Renal cortex interstitium (tissue), 11 donors: ENCODE measurements at regions not wholly inside any gene's neighbourhood (a gene's known extent, or its start where the extent isn't known, plus 50 kb on each side); places are given as distances from the start of the nearest gene placed in this dataset.

ENCODE experiments used
- DNase-seq, 11 donors: peaks; one replicate each; pipeline ENCODE4 v3.0.0-alpha.2; 2013; ENCODE audit warnings: low read depth in 9 of 11, low spot score in 4 of 11; ENCODE audit errors: extremely low read depth in 1 of 11

- DNase-seq = no peak
These were observed 134.8 kb upstream of the WNT4 start for GRCh38 chr1:22277662-22278061.

DNA sequence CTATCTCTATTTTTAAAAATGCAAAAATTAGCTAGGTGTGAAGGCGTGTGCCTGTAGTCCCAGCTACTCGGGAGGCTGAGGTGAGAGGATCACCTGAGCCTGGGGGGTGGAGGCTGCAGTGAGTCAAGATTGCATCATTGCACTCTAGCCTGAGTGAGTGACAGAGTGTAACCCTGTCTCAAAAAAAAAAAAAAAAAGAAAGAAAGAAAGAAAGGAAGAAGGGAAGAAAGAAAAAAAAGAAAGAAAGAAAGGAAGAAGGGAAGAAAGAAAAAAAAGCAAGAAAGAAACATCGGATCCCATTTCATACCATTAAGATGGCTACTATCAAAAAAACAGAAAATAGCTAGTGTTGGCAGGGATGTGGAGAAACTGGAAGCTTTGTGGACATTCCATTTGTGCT is 136.8 kb upstream of the WNT4 start:
- DNase-seq = no peak

- no peak for DNase-seq
These were observed 137.6 kb upstream of the WNT4 start for GRCh38 chr1:22280526-22280925.

GRCh38 chr1:22281521-22282363 is 138.8 kb upstream of the WNT4 start:
- DNase-seq = no peak

DNA sequence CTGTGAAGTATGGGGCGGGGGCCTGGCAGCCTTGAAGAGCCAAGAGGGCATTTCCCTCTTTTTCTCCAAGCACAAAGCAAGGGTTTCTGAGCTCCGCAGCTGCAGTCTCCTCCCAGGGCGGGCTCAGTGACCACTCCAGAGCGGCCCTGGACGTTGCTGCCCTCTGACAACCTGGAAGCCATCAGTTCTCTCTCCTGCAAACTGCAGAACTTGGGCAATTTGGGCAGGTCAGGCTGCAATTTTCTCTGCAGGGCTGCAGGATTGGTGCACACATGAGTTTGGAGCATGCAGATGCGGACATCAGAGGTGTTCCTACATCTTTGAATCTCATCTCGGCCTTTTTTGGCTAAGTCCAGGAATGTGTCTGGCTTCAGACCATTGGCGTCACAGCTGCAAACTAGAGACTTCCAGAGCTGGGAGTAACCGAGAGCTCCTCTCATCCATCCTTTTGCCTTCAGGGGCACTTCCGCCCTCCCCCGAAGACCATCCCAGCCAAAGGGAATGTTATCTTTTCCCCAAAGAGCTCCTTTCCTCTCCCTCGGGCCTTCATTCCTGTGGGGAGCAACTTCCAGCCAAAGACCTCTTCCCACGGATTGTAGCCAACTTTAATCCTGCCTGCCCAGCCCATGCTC is 139.6 kb upstream of the WNT4 start:
- no peak for DNase-seq

- DNase-seq = no peak
These were observed 140.7 kb upstream of the WNT4 start for GRCh38 chr1:22283596-22283995.

- no peak for DNase-seq
These were observed 141.3 kb upstream of the WNT4 start for GRCh38 chr1:22284236-22284635.

DNA sequence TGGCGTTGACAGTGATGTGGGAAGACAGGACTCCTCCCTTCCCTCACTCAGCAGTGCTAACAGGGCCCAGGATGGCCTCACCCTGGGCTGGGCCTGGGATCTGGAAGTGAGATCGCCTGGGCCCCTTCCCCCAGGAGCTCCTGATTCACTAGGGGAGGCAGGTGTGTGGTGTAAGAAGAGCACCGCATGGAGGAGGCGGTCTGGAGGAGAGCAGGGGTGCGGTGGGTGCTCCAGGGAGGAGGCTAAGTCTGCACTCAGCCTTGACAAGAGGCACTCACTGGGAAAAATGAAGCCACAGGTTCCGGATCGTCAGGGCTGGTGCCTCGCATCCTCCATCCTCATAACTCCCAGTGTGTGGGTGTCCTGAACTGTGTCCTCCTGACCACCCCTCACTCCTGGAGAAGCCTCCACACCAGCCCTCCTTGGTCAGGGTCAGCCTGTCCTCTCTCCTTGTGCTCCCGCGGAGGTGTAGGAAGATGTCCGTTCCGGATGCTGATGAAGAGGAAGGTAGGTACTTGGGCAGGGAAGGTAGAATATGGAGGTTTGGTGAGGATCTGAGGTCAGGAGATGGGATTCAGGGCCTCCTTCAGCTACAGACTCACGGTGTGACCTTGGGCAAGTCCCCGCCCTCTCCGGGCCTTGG is 142.1 kb upstream of the WNT4 start:
- no peak for DNase-seq

- no peak for DNase-seq
These were observed 142.9 kb upstream of the WNT4 start for GRCh38 chr1:22285549-22286396.

DNA sequence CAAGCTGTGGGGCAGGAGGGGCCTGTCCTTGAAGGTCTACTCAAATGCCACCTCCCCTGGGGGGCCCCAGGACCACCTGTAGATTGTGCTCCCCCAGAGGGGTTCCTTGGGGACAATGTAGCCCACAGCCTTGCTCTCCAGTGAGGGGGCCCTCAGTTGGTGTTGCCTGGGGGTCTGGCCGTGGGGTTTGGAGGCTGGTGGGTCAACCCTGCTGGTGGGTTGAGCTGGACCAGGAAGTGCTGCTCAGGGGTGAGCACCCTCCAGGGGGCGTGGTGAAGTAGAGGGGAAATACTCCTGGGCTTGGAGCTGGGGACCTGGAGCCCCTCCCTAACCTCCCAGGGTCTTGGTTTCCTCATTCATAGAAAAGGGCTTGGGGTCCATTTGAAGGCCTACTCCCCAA is 143.6 kb upstream of the WNT4 start:
- DNase-seq = no peak

- no peak for DNase-seq
These were observed 144.4 kb upstream of the WNT4 start for GRCh38 chr1:22287273-22287672.

DNA sequence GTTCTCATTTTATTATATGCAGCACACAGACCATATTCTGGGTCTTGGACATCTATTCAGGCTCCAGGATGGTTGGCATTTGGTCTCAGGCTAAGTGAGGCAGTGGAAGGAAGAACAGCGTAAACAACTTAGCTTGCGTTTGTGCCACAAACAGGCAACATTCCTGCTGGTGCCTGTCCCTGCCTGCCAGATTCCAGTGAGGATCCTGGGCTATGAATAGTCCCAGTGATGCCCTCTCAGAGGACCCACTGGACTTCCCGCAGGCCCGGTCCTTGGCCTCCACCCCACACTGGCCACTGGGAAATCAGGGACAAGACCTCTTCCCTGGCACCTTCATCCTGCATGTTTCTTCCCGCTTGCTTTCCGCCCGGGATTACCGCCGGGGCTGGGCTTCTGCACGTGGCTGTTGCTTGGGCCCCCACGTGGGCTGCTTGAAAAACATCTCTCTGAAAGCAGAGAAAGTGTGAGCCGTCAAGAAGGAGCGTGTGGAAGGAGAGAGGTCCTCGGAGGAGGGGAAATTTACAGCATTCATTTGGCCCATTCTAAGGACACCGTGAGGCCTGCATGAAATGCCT is 145.1 kb upstream of the WNT4 start:
- DNase-seq = no peak

DNA sequence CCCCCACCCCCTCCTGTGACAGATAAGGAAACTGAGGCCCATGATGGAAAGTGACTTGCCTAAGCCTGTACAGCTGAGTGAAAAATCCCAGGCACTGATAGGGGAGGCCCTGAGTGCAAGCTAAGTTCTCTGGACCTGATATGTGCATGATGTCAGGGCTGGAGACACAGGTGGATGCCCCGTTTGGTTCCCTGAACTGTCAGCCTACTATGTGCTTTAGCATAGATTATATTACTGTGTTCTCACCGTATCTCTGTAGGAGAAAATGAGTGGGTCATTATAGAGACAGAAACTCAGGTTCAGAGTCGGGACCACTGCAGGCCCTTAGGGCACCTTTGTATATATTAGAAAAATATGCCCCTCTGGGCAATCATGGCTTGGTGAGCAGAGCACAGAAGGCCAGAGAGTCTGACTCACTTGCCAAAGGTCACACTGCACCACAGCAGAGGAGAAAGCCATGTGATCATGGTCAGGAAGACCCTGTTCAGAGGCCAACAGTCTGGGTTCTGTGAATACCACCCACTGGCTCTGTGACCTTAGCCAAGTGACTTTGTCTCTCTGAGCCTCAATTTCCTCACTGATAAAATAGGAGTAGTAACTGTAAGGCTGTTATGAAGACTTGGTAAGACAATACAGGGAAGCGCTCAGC is 145.8 kb upstream of the WNT4 start:
- no peak for DNase-seq

- peak in 1 of 11 donors; percentile 30 for DNase-seq
These were observed 146.6 kb upstream of the WNT4 start for GRCh38 chr1:22289307-22289995.

DNA sequence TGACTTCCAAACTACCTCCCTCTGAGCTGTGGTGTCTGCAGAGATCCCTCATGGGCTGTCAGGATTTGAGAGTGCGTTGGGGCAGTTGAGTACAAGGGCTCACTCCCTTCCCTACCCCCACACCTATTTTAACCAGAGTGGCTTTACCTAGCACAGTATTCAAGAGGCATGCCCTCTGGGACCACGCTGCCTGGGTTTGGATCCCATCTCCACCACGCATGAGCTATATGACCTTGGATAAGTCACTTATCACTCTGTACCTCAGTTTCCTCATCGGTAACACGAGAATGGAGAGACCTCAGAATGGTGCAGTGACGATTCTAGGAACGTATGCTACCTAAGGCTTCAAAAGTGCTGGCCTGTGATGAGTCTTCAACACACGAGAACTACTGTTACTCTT is 147.3 kb upstream of the WNT4 start:
- no peak for DNase-seq

GRCh38 chr1:22290611-22291010 is 147.7 kb upstream of the WNT4 start:
- no peak for DNase-seq

DNA sequence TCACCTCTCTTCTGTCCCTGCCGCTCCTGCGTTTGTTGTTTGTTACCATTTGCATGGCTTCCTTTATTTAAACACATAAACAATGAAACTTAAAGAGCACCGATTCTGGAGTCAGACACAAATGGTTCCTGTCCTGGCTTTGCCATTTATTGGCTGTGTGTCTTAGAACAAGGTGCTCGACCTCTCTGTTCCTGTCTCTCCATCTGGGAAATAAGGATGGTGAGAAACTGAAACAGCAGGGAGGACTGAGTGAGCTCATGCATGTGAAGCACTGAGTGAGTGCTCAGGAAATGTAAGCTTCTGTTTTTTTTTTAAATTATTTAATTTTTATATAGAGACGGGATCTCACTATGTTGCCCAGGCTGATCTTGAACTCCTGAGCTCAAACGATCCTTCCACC is 148.2 kb upstream of the WNT4 start:
- DNase-seq = no peak

DNA sequence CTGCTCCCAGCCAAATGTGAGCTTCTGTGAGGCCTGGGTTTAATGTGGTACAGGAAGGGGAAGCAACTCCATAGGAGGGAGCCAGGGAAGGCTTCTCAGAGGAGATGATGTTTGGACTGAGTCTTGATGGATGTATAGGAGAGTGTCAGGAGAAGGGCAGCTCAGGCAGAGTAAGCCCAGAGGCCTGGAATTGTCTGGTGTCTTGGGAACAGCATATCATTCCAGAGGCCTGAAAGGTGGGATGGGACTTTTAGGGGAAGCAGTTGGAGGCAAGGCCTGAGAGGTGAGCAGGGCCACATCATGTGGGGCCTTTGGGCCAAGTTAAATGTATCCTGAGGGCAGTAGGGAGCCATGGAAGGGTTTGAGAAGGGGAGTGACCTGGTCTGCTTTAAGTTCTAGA is 148.6 kb upstream of the WNT4 start:
- no peak for DNase-seq
